ENCODE measurements at regions not wholly inside any gene's neighbourhood (a gene's known extent, or its start where the extent isn't known, plus 50 kb on each side); places are given as distances from the start of the nearest gene placed in this dataset.

DNA sequence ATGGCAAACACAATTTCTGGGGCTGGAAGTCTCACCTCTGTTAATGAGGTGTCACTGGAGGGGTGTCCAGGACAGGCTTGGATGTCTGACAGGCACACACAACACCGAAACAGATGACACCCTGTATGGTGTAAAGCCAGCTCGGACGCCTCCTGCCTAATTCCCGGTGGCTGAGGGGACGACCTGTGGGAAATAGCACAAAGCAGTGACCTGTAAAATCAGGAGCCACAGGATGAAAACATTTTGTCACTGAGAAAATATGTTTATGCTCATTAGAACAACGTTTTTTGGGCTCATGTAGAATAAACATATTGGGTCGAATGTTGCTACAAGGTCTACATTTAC, 285.0 kb upstream of the RTL1 start:
- no peak overlapping the region for H3K27ac Mint-ChIP-seq
- Histone ChIP-seq H3K27me3 (replicated peaks in 1 of 2; ENCODE audit: control insufficient read depth in 2 of 2, extremely low read depth in 1 of 2, insufficient read depth in 2 of 2, low read length in 1 of 2) (peaks cover 0 to 33% of the 10 kb centered on the region in 2 experiments), H3K9me3 (no peaks in the 10 kb centered on the region), H3K4me3 (ENCODE audit: control insufficient read depth in 1 of 2, extremely low read depth in 1 of 2, low read length in 1 of 2) (no peak overlapping the region), H3K36me3 (ENCODE audit: control insufficient read depth in 2 of 2, extremely low read depth in 1 of 2, insufficient read depth in 1 of 2, low read length in 1 of 2) (no peaks in the 10 kb centered on the region), H3K4me1 (ENCODE audit: control insufficient read depth in 1 of 2, extremely low read depth in 1 of 2, insufficient read depth in 2 of 2, low read length in 2 of 2) (no peaks in the 10 kb centered on the region), H3K27ac (ENCODE audit: low read length) (no peak overlapping the region)
- ChIA-PET POLR2A (no interaction called here), CTCF (no interaction called here)
- ATAC-seq (replicated peaks in 1 of 4) (no peak), DNase-seq (no peak)
- H3K4me3 Mint-ChIP-seq, result no peak overlapping the region
- no peaks in the 10 kb centered on the region for H3K9me3 Mint-ChIP-seq
- WGBS (ENCODE audit: insufficient coverage), result 82% methylated on average over 7 of the region's 7 CpGs
- no peaks in the 10 kb centered on the region for H3K4me1 Mint-ChIP-seq
- H3K36me3 Mint-ChIP-seq, result no peaks in the 10 kb centered on the region
- peaks cover 4 to 6% of the 10 kb centered on the region in 2 donors for H3K27me3 Mint-ChIP-seq

DNA sequence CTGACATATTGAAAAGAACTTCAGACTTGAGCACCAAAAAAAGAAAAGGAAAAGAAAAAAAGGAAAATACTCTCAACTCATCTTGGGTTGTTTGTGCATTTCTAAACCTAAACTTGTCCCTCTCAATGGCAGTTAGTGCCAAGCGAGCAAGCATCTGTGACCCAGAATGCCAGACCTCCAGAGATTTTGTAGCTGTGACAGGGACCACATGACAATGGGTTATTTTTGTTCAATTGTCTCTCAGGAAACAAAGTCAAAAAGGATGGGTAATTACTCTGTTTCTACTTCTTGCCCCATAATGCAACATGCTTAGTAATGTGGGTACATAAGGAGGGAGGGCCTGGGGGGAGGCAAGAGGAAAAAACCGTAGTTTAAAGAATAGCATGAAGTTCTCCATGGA, 285.7 kb upstream of the RTL1 start:
- Histone ChIP-seq H3K27me3 (replicated peaks in 1 of 2; ENCODE audit: control insufficient read depth in 2 of 2, extremely low read depth in 1 of 2, insufficient read depth in 2 of 2, low read length in 1 of 2) (peaks cover 0 to 34% of the 10 kb centered on the region in 2 experiments), H3K27ac (ENCODE audit: low read length) (no peak overlapping the region), H3K9me3 (no peaks in the 10 kb centered on the region), H3K36me3 (ENCODE audit: control insufficient read depth in 2 of 2, extremely low read depth in 1 of 2, insufficient read depth in 1 of 2, low read length in 1 of 2) (no peaks in the 10 kb centered on the region), H3K4me3 (ENCODE audit: control insufficient read depth in 1 of 2, extremely low read depth in 1 of 2, low read length in 1 of 2) (no peak overlapping the region), H3K4me1 (ENCODE audit: control insufficient read depth in 1 of 2, extremely low read depth in 1 of 2, insufficient read depth in 2 of 2, low read length in 2 of 2) (no peaks in the 10 kb centered on the region)
- ATAC-seq (replicated peaks in 1 of 4), result no peak
- Mint-ChIP-seq H3K9me3 (no peaks in the 10 kb centered on the region), H3K4me1 (no peaks in the 10 kb centered on the region), H3K27me3 (peaks cover 4 to 5% of the 10 kb centered on the region in 2 donors), H3K27ac (no peak overlapping the region), H3K4me3 (no peak overlapping the region), H3K36me3 (no peaks in the 10 kb centered on the region)
- DNase-seq, result no peak
- CTCF ChIA-PET, result no interaction called here
- POLR2A ChIA-PET, result no interaction called here
- WGBS (ENCODE audit: insufficient coverage), result 14% methylated on average over 1 of the region's 2 CpGs

DNA sequence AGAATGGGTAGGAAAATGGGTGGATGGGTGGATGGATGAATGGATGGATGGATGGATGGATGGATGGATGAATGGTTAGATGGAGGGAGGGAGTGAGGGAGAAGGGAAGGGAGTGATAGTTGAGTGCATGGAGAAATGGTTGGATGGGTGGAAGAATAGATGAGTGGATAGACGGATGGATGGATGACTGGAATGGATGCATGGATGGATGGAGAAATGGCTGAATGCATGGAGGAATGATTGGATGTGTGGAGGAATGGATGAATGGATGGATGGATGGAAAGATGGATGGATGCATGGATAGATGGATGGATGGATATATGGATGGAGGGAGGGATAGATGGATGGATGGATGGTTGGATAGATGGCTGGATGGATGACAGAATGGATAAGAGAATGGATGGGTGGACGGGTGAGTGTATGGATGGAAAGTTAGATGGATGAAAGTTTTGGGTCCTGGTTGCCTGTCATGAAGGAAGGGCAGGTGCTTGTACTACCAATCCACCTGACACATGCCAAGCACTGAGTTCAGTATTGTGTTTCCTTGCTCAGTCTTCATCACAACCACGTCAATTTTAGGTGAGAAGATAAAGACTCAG, 286.5 kb upstream of the RTL1 start:
- Mint-ChIP-seq H3K27me3 (peaks cover 4% of the 10 kb centered on the region in 2 donors), H3K36me3 (no peaks in the 10 kb centered on the region), H3K9me3 (no peaks in the 10 kb centered on the region), H3K4me3 (no peak overlapping the region), H3K27ac (no peak overlapping the region), H3K4me1 (no peaks in the 10 kb centered on the region)
- CTCF ChIA-PET, result no interaction called here
- Histone ChIP-seq H3K9me3 (no peaks in the 10 kb centered on the region), H3K27me3 (replicated peaks in 1 of 2; ENCODE audit: control insufficient read depth in 2 of 2, extremely low read depth in 1 of 2, insufficient read depth in 2 of 2, low read length in 1 of 2) (peaks cover 0 to 38% of the 10 kb centered on the region in 2 experiments), H3K27ac (ENCODE audit: low read length) (no peak overlapping the region), H3K4me3 (ENCODE audit: control insufficient read depth in 1 of 2, extremely low read depth in 1 of 2, low read length in 1 of 2) (no peak overlapping the region), H3K36me3 (ENCODE audit: control insufficient read depth in 2 of 2, extremely low read depth in 1 of 2, insufficient read depth in 1 of 2, low read length in 1 of 2) (no peaks in the 10 kb centered on the region), H3K4me1 (ENCODE audit: control insufficient read depth in 1 of 2, extremely low read depth in 1 of 2, insufficient read depth in 2 of 2, low read length in 2 of 2) (no peaks in the 10 kb centered on the region)
- no peak for DNase-seq
- WGBS (ENCODE audit: insufficient coverage), result 91% methylated on average over 1 of the region's 3 CpGs
- no peak for ATAC-seq (replicated peaks in 1 of 4)
- POLR2A ChIA-PET, result no interaction called here

DNA sequence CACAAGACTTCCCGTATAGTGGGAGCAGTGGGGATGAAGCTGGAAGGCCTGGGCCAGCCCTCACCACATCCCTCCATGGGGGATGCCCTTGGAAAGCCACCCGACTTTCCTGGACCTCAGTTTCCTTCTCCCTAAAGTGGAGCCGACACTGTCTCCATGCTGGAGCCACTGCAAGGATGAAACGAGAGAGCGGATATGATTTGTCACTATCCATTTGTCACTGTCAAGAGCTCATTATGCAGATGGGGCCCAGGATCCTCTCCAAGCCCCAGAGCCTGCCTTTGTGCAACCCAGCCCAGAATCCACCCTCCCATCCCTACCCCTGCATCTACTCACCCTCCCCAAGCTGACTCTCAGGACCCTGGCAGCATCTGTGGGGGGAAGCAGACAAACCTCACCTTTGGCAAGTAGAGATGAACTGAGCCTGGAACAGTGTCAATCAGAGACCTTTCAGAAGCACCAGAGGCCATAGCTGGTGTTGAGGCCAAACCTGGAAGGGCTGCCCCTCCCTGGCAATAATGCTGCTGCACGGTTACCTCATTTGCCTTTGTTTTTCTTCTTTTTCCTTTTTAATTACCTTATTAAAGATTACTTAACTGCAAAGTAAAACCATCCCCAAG, 287.7 kb upstream of the RTL1 start:
- Mint-ChIP-seq H3K36me3 (no peaks in the 10 kb centered on the region), H3K27ac (no peak overlapping the region), H3K9me3 (no peaks in the 10 kb centered on the region), H3K27me3 (peaks cover 0 to 2% of the 10 kb centered on the region in 2 donors), H3K4me1 (no peaks in the 10 kb centered on the region), H3K4me3 (no peak overlapping the region)
- Histone ChIP-seq H3K27me3 (replicated peaks in 1 of 2; ENCODE audit: control insufficient read depth in 2 of 2, extremely low read depth in 1 of 2, insufficient read depth in 2 of 2, low read length in 1 of 2) (peaks cover 0 to 27% of the 10 kb centered on the region in 2 experiments), H3K4me3 (ENCODE audit: control insufficient read depth in 1 of 2, extremely low read depth in 1 of 2, low read length in 1 of 2) (no peak overlapping the region), H3K36me3 (ENCODE audit: control insufficient read depth in 2 of 2, extremely low read depth in 1 of 2, insufficient read depth in 1 of 2, low read length in 1 of 2) (no peaks in the 10 kb centered on the region), H3K4me1 (ENCODE audit: control insufficient read depth in 1 of 2, extremely low read depth in 1 of 2, insufficient read depth in 2 of 2, low read length in 2 of 2) (no peaks in the 10 kb centered on the region), H3K9me3 (no peaks in the 10 kb centered on the region), H3K27ac (ENCODE audit: low read length) (no peak overlapping the region)
- ChIA-PET CTCF (no interaction called here), POLR2A (no interaction called here)
- 82% methylated on average over 5 of the region's 6 CpGs for WGBS (ENCODE audit: insufficient coverage)
- DNase-seq, result peak in 1 of 35 experiments; percentile 19
- no peak for ATAC-seq (replicated peaks in 1 of 4)

DNA sequence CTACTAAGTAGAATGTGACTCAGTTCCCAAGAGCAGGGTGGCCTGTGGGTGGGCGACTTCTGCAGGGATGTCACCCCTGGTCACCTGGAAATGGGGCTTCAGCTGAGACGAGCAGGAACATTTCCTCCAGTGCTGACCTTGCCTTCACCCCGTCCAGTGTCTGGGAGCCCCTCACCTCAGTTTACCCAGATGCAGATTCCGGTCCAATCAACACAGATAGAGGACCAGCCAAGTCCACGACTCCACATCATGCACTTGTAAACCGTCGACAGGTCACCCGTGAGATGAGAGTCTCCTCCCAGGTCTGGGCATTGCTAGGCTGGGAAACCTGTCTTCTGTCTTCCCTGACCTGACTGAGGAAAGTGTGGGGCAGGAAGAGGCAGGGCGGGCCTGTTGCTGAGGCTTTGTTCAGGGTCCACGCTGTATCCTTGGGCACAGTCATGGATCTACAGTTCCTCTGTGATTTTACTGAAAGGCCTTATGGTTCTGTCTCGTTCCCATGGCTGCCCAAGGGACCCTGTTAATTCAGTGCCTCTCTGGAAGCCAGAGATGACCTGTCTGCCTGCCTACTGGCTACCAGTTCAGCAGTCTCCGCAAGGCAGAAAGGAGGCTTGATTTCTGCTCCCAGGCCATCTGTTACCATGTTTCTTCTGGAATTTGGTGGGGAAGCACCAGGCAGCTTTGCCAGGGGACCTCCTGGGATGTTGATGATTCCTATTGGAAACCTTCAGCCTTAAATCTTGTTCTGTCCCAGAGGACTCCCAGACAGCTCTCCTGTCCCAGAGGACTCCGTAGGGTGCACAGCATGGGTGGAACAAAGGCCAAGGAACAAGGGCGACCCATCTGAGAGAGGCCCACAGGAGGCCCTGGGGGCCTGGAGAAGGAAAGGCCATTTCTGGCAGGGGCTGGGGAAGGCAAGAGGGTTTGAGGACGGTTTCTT, 288.5 kb upstream of the RTL1 start:
- H3K27me3 Mint-ChIP-seq, result peaks cover 0 to 2% of the 10 kb centered on the region in 2 donors
- ATAC-seq (replicated peaks in 1 of 4) (no peak), DNase-seq (peak in 1 of 35 experiments; percentile 5)
- Histone ChIP-seq H3K36me3 (ENCODE audit: control insufficient read depth in 2 of 2, extremely low read depth in 1 of 2, insufficient read depth in 1 of 2, low read length in 1 of 2) (no peaks in the 10 kb centered on the region), H3K4me1 (ENCODE audit: control insufficient read depth in 1 of 2, extremely low read depth in 1 of 2, insufficient read depth in 2 of 2, low read length in 2 of 2) (no peaks in the 10 kb centered on the region), H3K4me3 (ENCODE audit: control insufficient read depth in 1 of 2, extremely low read depth in 1 of 2, low read length in 1 of 2) (no peak overlapping the region), H3K9me3 (no peaks in the 10 kb centered on the region), H3K27ac (ENCODE audit: low read length) (no peak overlapping the region), H3K27me3 (replicated peaks in 1 of 2; ENCODE audit: control insufficient read depth in 2 of 2, extremely low read depth in 1 of 2, insufficient read depth in 2 of 2, low read length in 1 of 2) (peaks cover 0 to 26% of the 10 kb centered on the region in 2 experiments)
- ChIA-PET CTCF (no interaction called here), POLR2A (no interaction called here)
- 84% methylated on average over 12 of the region's 15 CpGs for WGBS (ENCODE audit: insufficient coverage)
- no peaks in the 10 kb centered on the region for H3K4me1 Mint-ChIP-seq
- H3K4me3 Mint-ChIP-seq, result no peak overlapping the region
- no peak overlapping the region for H3K27ac Mint-ChIP-seq
- no peaks in the 10 kb centered on the region for H3K36me3 Mint-ChIP-seq
- H3K9me3 Mint-ChIP-seq, result no peaks in the 10 kb centered on the region

DNA sequence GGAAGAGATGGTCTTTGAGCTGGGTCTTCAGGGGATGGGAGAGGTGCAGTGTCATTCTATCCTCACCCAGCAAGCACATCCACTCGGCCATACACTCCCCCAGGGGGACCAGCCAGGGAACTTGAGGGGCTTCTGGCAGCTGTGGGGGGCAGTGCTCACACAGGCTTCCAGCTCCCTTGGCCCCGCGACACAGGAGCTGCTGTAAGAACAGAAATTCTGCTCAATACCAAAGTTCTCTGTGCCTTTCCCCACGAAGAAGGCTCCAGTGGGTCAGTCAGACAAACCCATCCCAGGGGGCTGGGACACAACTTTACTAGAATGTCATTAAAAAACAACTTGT, 289.1 kb upstream of the RTL1 start:
- Mint-ChIP-seq H3K27me3 (peaks cover 0 to 2% of the 10 kb centered on the region in 2 donors), H3K36me3 (no peaks in the 10 kb centered on the region), H3K4me3 (no peak overlapping the region), H3K9me3 (no peaks in the 10 kb centered on the region), H3K27ac (no peak overlapping the region), H3K4me1 (no peaks in the 10 kb centered on the region)
- Histone ChIP-seq H3K9me3 (no peaks in the 10 kb centered on the region), H3K4me3 (ENCODE audit: control insufficient read depth in 1 of 2, extremely low read depth in 1 of 2, low read length in 1 of 2) (no peak overlapping the region), H3K27me3 (replicated peaks in 1 of 2; ENCODE audit: control insufficient read depth in 2 of 2, extremely low read depth in 1 of 2, insufficient read depth in 2 of 2, low read length in 1 of 2) (peaks cover 0 to 19% of the 10 kb centered on the region in 2 experiments), H3K4me1 (ENCODE audit: control insufficient read depth in 1 of 2, extremely low read depth in 1 of 2, insufficient read depth in 2 of 2, low read length in 2 of 2) (no peaks in the 10 kb centered on the region), H3K36me3 (ENCODE audit: control insufficient read depth in 2 of 2, extremely low read depth in 1 of 2, insufficient read depth in 1 of 2, low read length in 1 of 2) (no peaks in the 10 kb centered on the region), H3K27ac (ENCODE audit: low read length) (no peak overlapping the region)
- CTCF ChIA-PET, result no interaction called here
- 77% methylated on average over 3 of the region's 4 CpGs for WGBS (ENCODE audit: insufficient coverage)
- ATAC-seq (replicated peaks in 1 of 4) (no peak), DNase-seq (peak in 1 of 35 experiments; percentile 21)
- POLR2A ChIA-PET, result no interaction called here

Data from T-cell (primary cell).